GM12892 (cell line): ENCODE measurements at regions not wholly inside any gene's neighbourhood (a gene's known extent, or its start where the extent isn't known, plus 50 kb on each side); places are given as distances from the start of the nearest gene placed in this dataset.

Experiments
- POLR2A ChIP-seq: IDR thresholded peaks from 2 replicates; pipeline ENCODE4 v1.6.1; 2011; ENCODE audit warnings: low read depth, low read length, control low read depth
- POLR2AphosphoS5 ChIP-seq: IDR thresholded peaks from 2 replicates; pipeline ENCODE4 v1.6.1; 2011; ENCODE audit warnings: low read depth, low read length, control low read depth
- TAF1 ChIP-seq: IDR thresholded peaks from 2 replicates; pipeline ENCODE4 v1.6.1; 2011; ENCODE audit warnings: low read depth, mild to moderate bottlenecking, control low read depth, low read length, borderline replicate concordance

DNA sequence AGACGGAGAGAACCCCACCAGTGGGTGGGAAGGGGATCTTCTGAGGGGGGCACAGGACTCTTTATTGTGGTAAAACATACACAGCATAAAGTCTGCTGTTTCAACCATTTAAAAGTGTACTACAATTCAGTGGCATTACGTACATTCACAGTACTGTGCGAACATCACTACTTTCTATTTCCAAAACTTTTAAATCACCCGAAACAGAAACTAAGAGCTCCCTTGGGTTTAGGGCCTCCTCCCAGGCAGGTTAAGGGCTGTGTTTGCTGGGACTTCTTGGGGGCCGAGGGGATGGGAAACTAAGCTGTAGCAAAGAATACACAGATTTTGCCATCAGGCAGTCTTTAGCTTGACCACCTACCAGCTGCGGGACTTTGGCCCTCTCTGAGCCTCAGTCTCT lies 242.0 kb downstream of the HAUS1 start:
- TF ChIP-seq POLR2A = no peak
- no peak for TF ChIP-seq POLR2AphosphoS5
- TF ChIP-seq TAF1 = no peak
